Neuronal stem cell (in vitro differentiated cells): ENCODE measurements at regions not wholly inside any gene's neighbourhood (a gene's known extent, or its start where the extent isn't known, plus 50 kb on each side); places are given as distances from the start of the nearest gene placed in this dataset.
A peak's percentile ranks its signal among the peaks of the same experiment; 100 is the strongest.

Experiments
- DNase-seq: peaks from one replicate; pipeline ENCODE4 v3.0.0-alpha.2; 2013; ENCODE audit warnings: low spot score
- H2AFZ ChIP-seq: one replicate; pipeline ENCODE4 v1.6.1; 2013; ENCODE audit warnings: mild to moderate bottlenecking, low read length, inconsistent platforms
- H2AK5ac ChIP-seq: 2 replicates; pipeline ENCODE4 v1.6.1; 2013; ENCODE audit warnings: low read depth, mild to moderate bottlenecking, inconsistent platforms, low read length, moderate library complexity, mixed read lengths
- H2BK120ac ChIP-seq: 2 replicates; pipeline ENCODE4 v1.6.1; 2013; ENCODE audit warnings: low read depth, mild to moderate bottlenecking, inconsistent platforms, low read length, moderate library complexity, mixed read lengths
- H2BK12ac ChIP-seq: one replicate; pipeline ENCODE4 v1.6.1; 2013; ENCODE audit warnings: low read length, inconsistent platforms
- H2BK15ac ChIP-seq: 2 replicates; pipeline ENCODE4 v1.6.1; 2013; ENCODE audit warnings: mild to moderate bottlenecking, low read length, inconsistent platforms, mixed read lengths
- H2BK5ac ChIP-seq: one replicate; pipeline ENCODE4 v1.6.1; 2013; ENCODE audit warnings: inconsistent platforms, mild to moderate bottlenecking, low read length, moderate library complexity
- H3K14ac ChIP-seq: one replicate; pipeline ENCODE4 v1.6.1; 2013; ENCODE audit warnings: low read length, inconsistent platforms
- H3K18ac ChIP-seq: 2 replicates; pipeline ENCODE4 v1.6.1; 2013; ENCODE audit warnings: low read length, inconsistent platforms
- H3K23ac ChIP-seq: 2 replicates; pipeline ENCODE4 v1.6.1; 2013; ENCODE audit warnings: low read depth, mild to moderate bottlenecking, mixed read lengths, low read length, inconsistent platforms; ENCODE audit not compliant: poor library complexity
- H3K27ac ChIP-seq: replicated peaks from 3 replicates; pipeline ENCODE4 v1.5.1; 2013; ENCODE audit warnings: low read length, inconsistent platforms
- H3K27me3 ChIP-seq, 3 experiments: 2 replicates each; pipeline ENCODE4 v1.6.1; 2013; ENCODE audit warnings: low read length in 3 of 3, mild to moderate bottlenecking in 2 of 3, inconsistent platforms in 1 of 3, low read depth in 1 of 3, mixed read lengths in 1 of 3, moderate library complexity in 1 of 3; ENCODE audit not compliant: control insufficient read depth in 3 of 3, insufficient read depth in 3 of 3
- H3K36me3 ChIP-seq, 2 donors: replicated peaks in 1 of 2; 2 replicates each; pipeline ENCODE4 v1.6.1; 2013; ENCODE audit warnings: low read length in 2 of 2; ENCODE audit not compliant: control insufficient read depth in 2 of 2, insufficient read depth in 2 of 2
- H3K4ac ChIP-seq: 2 replicates; pipeline ENCODE4 v1.6.1; 2013; ENCODE audit warnings: inconsistent platforms, mild to moderate bottlenecking, low read length, moderate library complexity
- H3K4me1 ChIP-seq, 2 donors: 1 replicate in 1 of 2; 2 replicates in 1 of 2; pipeline ENCODE4 v1.6.1; 2013; ENCODE audit warnings: low read length in 2 of 2, low read depth in 1 of 2; ENCODE audit not compliant: control insufficient read depth in 2 of 2, insufficient read depth in 1 of 2
- H3K4me2 ChIP-seq: one replicate; pipeline ENCODE4 v1.6.1; 2013; ENCODE audit warnings: mild to moderate bottlenecking, low read length, inconsistent platforms; ENCODE audit not compliant: insufficient read depth, poor library complexity, severe bottlenecking
- H3K4me3 ChIP-seq, 2 donors: 2 replicates each; pipeline ENCODE4 v1.5.1; 2013; ENCODE audit warnings: low read length in 2 of 2, mild to moderate bottlenecking in 2 of 2, inconsistent platforms in 1 of 2, moderate library complexity in 1 of 2
- H3K79me1 ChIP-seq: one replicate; pipeline ENCODE4 v1.6.1; 2013; ENCODE audit warnings: low read depth, mild to moderate bottlenecking, inconsistent platforms, low read length, moderate library complexity
- H3K9ac ChIP-seq: one replicate; pipeline ENCODE4 v1.6.1; 2013; ENCODE audit warnings: mild to moderate bottlenecking, low read depth, low read length, inconsistent platforms; ENCODE audit not compliant: poor library complexity
- H3K9me3 ChIP-seq, 2 donors: replicated peaks in 1 of 2; 2 replicates each; pipeline versions ENCODE3 to v1.6.1; 2013; ENCODE audit warnings: low read length in 2 of 2, mild to moderate bottlenecking in 2 of 2, inconsistent platforms in 1 of 2, low read depth in 1 of 2, mixed read lengths in 1 of 2, moderate library complexity in 1 of 2; ENCODE audit not compliant: control insufficient read depth in 2 of 2, insufficient read depth in 1 of 2
- H4K8ac ChIP-seq: one replicate; pipeline ENCODE4 v1.6.1; 2013; ENCODE audit warnings: low read depth, mild to moderate bottlenecking, inconsistent platforms, low read length, moderate library complexity
- H4K91ac ChIP-seq: one replicate; pipeline ENCODE4 v1.6.1; 2013; ENCODE audit warnings: low read length, low read depth, mild to moderate bottlenecking, inconsistent platforms; ENCODE audit not compliant: poor library complexity
- WGBS, 2 donors: extraction: QIAGEN DNeasy Blood & Tissue Kit; methylation state at CpG; one replicate each; pipeline ENCODE4 v1.1.7; 2013; ENCODE audit warnings: missing lambda C conversion rate in 2 of 2, mixed read lengths in 1 of 2; ENCODE audit not compliant: insufficient read length in 2 of 2, insufficient replicate concordance in 1 of 2; ENCODE audit errors: extremely low coverage in 2 of 2; 5-methylcytosine and 5-hydroxymethylcytosine counted together

GRCh38 chr16:85470873-85471272 lies 142.2 kb upstream of the GSE1 start:
- DNase-seq = no peak
- no CpG with 5 or more reads among the region's 13 CpGs for WGBS, 2 donors

GRCh38 chr16:85471469-85472431 lies 141.4 kb upstream of the GSE1 start:
- Histone ChIP-seq H3K36me3 (no peaks in the 10 kb centered on the region), H3K4me2 (no peak overlapping the region), H3K18ac (no peak overlapping the region), H3K4me3 (no peak overlapping the region), H2BK120ac (no peak overlapping the region), H3K27me3 (no peaks in the 10 kb centered on the region), H3K4ac (no peak overlapping the region), H3K79me1 (no peaks in the 10 kb centered on the region), H2BK12ac (no peak overlapping the region), H3K4me1 (peaks cover 21 to 32% of the 10 kb centered on the region in 2 donors), H2BK5ac (no peak overlapping the region), H3K27ac (no peak overlapping the region), H2BK15ac (no peak overlapping the region), H2AFZ (no peak overlapping the region), H3K23ac (peak overlapping the region; percentile 6), H2AK5ac (no peak overlapping the region), H4K91ac (no peak overlapping the region), H4K8ac (no peak overlapping the region), H3K9ac (no peak overlapping the region), H3K14ac (no peak overlapping the region), H3K9me3 (peaks cover 0 to 1% of the 10 kb centered on the region in 2 donors)
- no CpG with 5 or more reads among the region's 15 CpGs for WGBS, 2 donors
- no peak for DNase-seq

More at GRCh38 chr16:85470873-85471272, 142.2 kb upstream of the GSE1 start:
- Histone ChIP-seq H3K36me3 (no peaks in the 10 kb centered on the region), H3K4me3 (no peak overlapping the region), H3K27me3 (peaks cover 0 to 5% (median 0%) of the 10 kb centered on the region in 3 experiments), H2BK15ac (no peak overlapping the region), H3K4me2 (no peak overlapping the region), H4K91ac (no peak overlapping the region), H3K23ac (no peak overlapping the region), H3K4me1 (peaks cover 21 to 32% of the 10 kb centered on the region in 2 donors), H3K9ac (no peak overlapping the region), H4K8ac (no peak overlapping the region), H2BK120ac (no peak overlapping the region), H3K18ac (peak overlapping the region; percentile 53), H3K4ac (no peak overlapping the region), H3K9me3 (peaks cover 0 to 1% of the 10 kb centered on the region in 2 donors), H2AK5ac (peak overlapping the region; percentile 86), H2BK5ac (no peak overlapping the region), H3K27ac (no peak overlapping the region), H3K14ac (no peak overlapping the region), H3K79me1 (no peaks in the 10 kb centered on the region), H2BK12ac (no peak overlapping the region), H2AFZ (no peak overlapping the region)

- Histone ChIP-seq H2BK12ac (no peak overlapping the region), H2BK5ac (peak overlapping the region; percentile 12), H2AK5ac (peak overlapping the region; percentile 2), H3K9me3 (peaks cover 0 to 1% of the 10 kb centered on the region in 2 donors), H3K14ac (no peak overlapping the region), H3K4me1 (peaks cover 21 to 32% of the 10 kb centered on the region in 2 donors), H2BK120ac (no peak overlapping the region), H3K23ac (no peak overlapping the region), H3K4me3 (no peak overlapping the region), H3K4me2 (no peak overlapping the region), H2BK15ac (peak overlapping the region; percentile 60), H4K91ac (peak overlapping the region; percentile 2), H3K79me1 (no peaks in the 10 kb centered on the region), H3K27ac (no peak overlapping the region), H3K36me3 (no peaks in the 10 kb centered on the region), H3K27me3 (no peaks in the 10 kb centered on the region), H2AFZ (no peak overlapping the region), H3K4ac (no peak overlapping the region), H3K9ac (no peak overlapping the region), H4K8ac (no peak overlapping the region), H3K18ac (peak overlapping the region; percentile 5)
- WGBS, 2 donors = no CpG with 5 or more reads among the region's 9 CpGs
- no peak for DNase-seq
Measured at GRCh38 chr16:85472514-85472913, 140.6 kb upstream of the GSE1 start.

GRCh38 chr16:85473323-85473722 lies 139.8 kb upstream of the GSE1 start:
- Histone ChIP-seq H3K27ac (no peak overlapping the region), H3K4me3 (no peak overlapping the region), H3K18ac (no peak overlapping the region), H2AK5ac (peak overlapping the region; percentile 93), H2BK12ac (no peak overlapping the region), H2AFZ (no peak overlapping the region), H3K9ac (no peak overlapping the region), H3K4ac (no peak overlapping the region), H4K8ac (no peak overlapping the region), H4K91ac (no peak overlapping the region), H3K4me1 (peaks cover 21 to 32% of the 10 kb centered on the region in 2 donors), H3K79me1 (no peaks in the 10 kb centered on the region), H2BK120ac (no peak overlapping the region), H3K14ac (no peak overlapping the region), H3K9me3 (no peaks in the 10 kb centered on the region), H3K27me3 (no peaks in the 10 kb centered on the region), H2BK5ac (no peak overlapping the region), H2BK15ac (peak overlapping the region; percentile 60), H3K36me3 (no peaks in the 10 kb centered on the region), H3K23ac (no peak overlapping the region), H3K4me2 (no peak overlapping the region)
- no peak for DNase-seq
- no CpG with 5 or more reads among the region's 8 CpGs for WGBS, 2 donors
